Upper lobe of left lung (tissue), 6 donors: ENCODE measurements at regions not wholly inside any gene's neighbourhood (a gene's known extent, or its start where the extent isn't known, plus 50 kb on each side); places are given as distances from the start of the nearest gene placed in this dataset.

Experiments
- ATAC-seq, 2 donors: fragments of 200-7000 bp; cut with Tn5 transposase; one replicate each; pipeline ENCODE4 v1.9.1; 2022; ENCODE audit warnings: mild to moderate bottlenecking in 2 of 2, moderate library complexity in 2 of 2; ENCODE audit not compliant: low FRiP score in 2 of 2
- DNase-seq, 2 donors: peaks; one replicate each; pipeline ENCODE4 v3.0.0-alpha.2; 2019 to 2020
- H3K27ac ChIP-seq, 4 donors: fragments of 200-600 bp; sonication (generic); one replicate each; pipeline ENCODE4 v1.5.1; 2016 to 2019
- H3K27me3 ChIP-seq, 4 donors: fragments of 200-600 bp; sonication (generic); one replicate each; pipeline ENCODE4 v1.5.1; 2017 to 2019
- H3K36me3 ChIP-seq, 4 donors: fragments of 200-600 bp; sonication (generic); one replicate each; pipeline ENCODE4 v1.5.1; 2016 to 2019
- H3K4me1 ChIP-seq, 4 donors: fragments of 200-600 bp; sonication (generic); one replicate each; pipeline ENCODE4 v1.5.1; 2018 to 2019
- H3K4me3 ChIP-seq, 4 donors: fragments of 200-600 bp; sonication (generic); one replicate each; pipeline ENCODE4 v1.5.1; 2017 to 2019; ENCODE audit warnings: mild to moderate bottlenecking in 2 of 4, moderate library complexity in 1 of 4
- H3K9me3 ChIP-seq, 4 donors: fragments of 200-600 bp; sonication (generic); one replicate each; pipeline ENCODE4 v1.5.1; 2018 to 2019
- EP300 ChIP-seq, 4 donors: sonication (generic); formaldehyde crosslinking; IDR thresholded peaks; one replicate each; pipeline ENCODE4 v1.5.1; 2017; ENCODE audit warnings: antibody characterized with exemption in 4 of 4, control low read depth in 2 of 4
- POLR2A ChIP-seq, 4 donors: fragments of 450-650 bp; IDR thresholded peaks; one replicate each; pipeline ENCODE4 v1.5.1; 2016 to 2017; ENCODE audit warnings: antibody characterized with exemption in 4 of 4, mild to moderate bottlenecking in 2 of 4
- POLR2AphosphoS5 ChIP-seq, 2 donors: sonication (generic); formaldehyde crosslinking; IDR thresholded peaks; one replicate each; pipeline ENCODE4 v1.5.1; 2017; ENCODE audit warnings: antibody characterized with exemption in 2 of 2
- WGBS, 2 donors: methylation state at CpG; one replicate each; pipeline ENCODE4 v1.1.5; 2017 to 2018; 5-methylcytosine and 5-hydroxymethylcytosine counted together
- TF ChIP-seq, protein P1 (sequence below), 6 experiments: fragments of 450-650 bp in 4 of 6; fragments of 200-600 bp in 2 of 6; sonication (generic) in 2 of 6; IDR thresholded peaks; one replicate each; pipeline ENCODE4 v1.5.1; 2016 to 2019; ENCODE audit warnings: antibody characterized with exemption in 6 of 6
- donor health status: DM: no; HTN: no; CAD: no; lungs with moderate emphysema.
- donor health status: DM: no; HTN: yes; CAD: no; lungs with severe emphysema.

DNA sequence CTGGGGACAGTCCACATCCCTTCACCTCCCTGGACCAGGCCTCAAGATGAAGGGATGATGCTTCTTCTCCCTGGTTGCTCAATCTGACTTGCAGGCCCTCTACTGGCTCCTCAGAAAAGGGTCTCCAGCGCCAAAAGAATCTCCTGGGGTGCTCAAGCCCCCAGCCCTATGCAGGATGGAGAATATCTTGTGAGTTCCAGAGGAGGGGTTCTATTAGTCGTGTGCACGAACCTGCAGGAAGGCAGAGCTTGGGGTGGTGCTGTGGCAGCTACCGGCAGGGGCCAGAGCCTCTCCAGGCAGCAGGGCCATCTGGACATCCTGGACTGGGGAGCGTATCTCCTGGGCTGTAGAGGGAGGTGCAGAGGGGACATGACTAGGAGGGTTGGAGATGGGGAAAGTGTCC lies 1339.5 kb downstream of the BRD1 start:
- Histone ChIP-seq H3K27me3 (peaks cover 0 to 24% (median 12%) of the 10 kb centered on the region in 4 donors), H3K27ac (no peak overlapping the region), H3K9me3 (no peaks in the 10 kb centered on the region), H3K4me1 (peaks cover 0 to 26% (median 9%) of the 10 kb centered on the region in 4 donors), H3K4me3 (no peak overlapping the region), H3K36me3 (no peaks in the 10 kb centered on the region)
- TF ChIP-seq POLR2AphosphoS5 (IDR thresholded peaks at IDR 0.05) (no peak), EP300 (IDR thresholded peaks at IDR 0.05) (no peak), POLR2A (IDR thresholded peaks at IDR 0.05) (no peak)
- TF ChIP-seq, protein P1, sequence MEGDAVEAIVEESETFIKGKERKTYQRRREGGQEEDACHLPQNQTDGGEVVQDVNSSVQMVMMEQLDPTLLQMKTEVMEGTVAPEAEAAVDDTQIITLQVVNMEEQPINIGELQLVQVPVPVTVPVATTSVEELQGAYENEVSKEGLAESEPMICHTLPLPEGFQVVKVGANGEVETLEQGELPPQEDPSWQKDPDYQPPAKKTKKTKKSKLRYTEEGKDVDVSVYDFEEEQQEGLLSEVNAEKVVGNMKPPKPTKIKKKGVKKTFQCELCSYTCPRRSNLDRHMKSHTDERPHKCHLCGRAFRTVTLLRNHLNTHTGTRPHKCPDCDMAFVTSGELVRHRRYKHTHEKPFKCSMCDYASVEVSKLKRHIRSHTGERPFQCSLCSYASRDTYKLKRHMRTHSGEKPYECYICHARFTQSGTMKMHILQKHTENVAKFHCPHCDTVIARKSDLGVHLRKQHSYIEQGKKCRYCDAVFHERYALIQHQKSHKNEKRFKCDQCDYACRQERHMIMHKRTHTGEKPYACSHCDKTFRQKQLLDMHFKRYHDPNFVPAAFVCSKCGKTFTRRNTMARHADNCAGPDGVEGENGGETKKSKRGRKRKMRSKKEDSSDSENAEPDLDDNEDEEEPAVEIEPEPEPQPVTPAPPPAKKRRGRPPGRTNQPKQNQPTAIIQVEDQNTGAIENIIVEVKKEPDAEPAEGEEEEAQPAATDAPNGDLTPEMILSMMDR (IDR thresholded peaks at IDR 0.05): no peak
- WGBS, 2 donors: 50 to 59% methylated on average over 2 to 5 of the region's 5 CpGs
- DNase-seq (no peak), ATAC-seq (no peak)

DNA sequence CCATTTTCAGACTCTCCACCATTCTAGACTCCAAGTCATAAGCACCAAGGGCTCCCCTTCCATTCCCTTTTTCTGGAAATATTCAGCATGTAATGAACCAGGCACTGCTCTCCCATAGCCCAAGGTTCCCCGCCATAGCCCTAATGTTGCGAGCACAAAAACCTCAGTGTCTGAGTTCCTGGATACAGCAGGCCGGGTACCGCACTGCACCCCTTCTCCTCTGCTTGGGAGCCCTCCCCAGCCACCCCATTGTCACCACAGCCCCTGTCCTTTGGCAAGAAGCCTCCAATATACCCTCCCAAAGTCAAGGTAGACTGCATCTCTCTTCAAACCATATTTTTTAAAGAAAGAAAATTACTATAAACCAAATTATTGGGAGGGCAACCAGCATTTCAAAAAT lies 1341.1 kb downstream of the BRD1 start:
- WGBS, 2 donors: 90 to 98% methylated on average over 4 of the region's 4 CpGs
- Histone ChIP-seq H3K4me1 (peaks cover 0 to 25% (median 7%) of the 10 kb centered on the region in 4 donors), H3K27me3 (peaks cover 0 to 24% (median 12%) of the 10 kb centered on the region in 4 donors), H3K36me3 (no peaks in the 10 kb centered on the region), H3K27ac (no peak overlapping the region), H3K9me3 (no peaks in the 10 kb centered on the region), H3K4me3 (no peak overlapping the region)
- TF ChIP-seq EP300 (IDR thresholded peaks at IDR 0.05) (no peak), POLR2AphosphoS5 (IDR thresholded peaks at IDR 0.05) (no peak), POLR2A (IDR thresholded peaks at IDR 0.05) (no peak)
- TF ChIP-seq, protein P1 (IDR thresholded peaks at IDR 0.05): no peak
- DNase-seq (no peak), ATAC-seq (no peak)

DNA sequence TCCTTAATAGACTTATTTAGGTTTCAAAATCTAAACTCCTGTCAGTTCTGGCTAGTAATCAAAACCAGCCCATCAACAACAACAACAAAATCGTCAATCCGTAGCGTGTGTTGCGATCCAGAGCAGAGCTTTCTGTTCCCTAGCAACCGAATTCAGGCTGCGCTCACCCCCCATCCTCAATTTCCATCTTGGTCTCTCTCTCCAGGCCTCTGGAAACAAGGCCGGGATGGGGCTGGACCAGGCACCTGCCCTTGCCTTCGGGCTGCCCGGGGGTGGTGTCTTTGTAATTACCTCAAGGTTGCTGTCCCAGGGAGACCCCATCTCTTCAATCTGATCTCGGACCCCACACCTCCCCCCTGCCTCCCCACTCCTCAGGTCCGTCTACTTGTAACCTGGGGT lies 1341.5 kb downstream of the BRD1 start:
- Histone ChIP-seq H3K36me3 (no peaks in the 10 kb centered on the region), H3K9me3 (no peaks in the 10 kb centered on the region), H3K4me3 (no peak overlapping the region), H3K4me1 (peaks cover 0 to 21% (median 7%) of the 10 kb centered on the region in 4 donors), H3K27me3 (peaks cover 0 to 19% (median 12%) of the 10 kb centered on the region in 4 donors), H3K27ac (no peak overlapping the region)
- peak in 1 of 2 donors; percentile 6 for DNase-seq
- TF ChIP-seq EP300 (IDR thresholded peaks at IDR 0.05) (no peak), POLR2A (IDR thresholded peaks at IDR 0.05) (no peak), POLR2AphosphoS5 (IDR thresholded peaks at IDR 0.05) (no peak)
- TF ChIP-seq, protein P1 (IDR thresholded peaks at IDR 0.05): no peak
- ATAC-seq: no peak
- 71 to 73% methylated on average over 11 of the region's 11 CpGs for WGBS, 2 donors

DNA sequence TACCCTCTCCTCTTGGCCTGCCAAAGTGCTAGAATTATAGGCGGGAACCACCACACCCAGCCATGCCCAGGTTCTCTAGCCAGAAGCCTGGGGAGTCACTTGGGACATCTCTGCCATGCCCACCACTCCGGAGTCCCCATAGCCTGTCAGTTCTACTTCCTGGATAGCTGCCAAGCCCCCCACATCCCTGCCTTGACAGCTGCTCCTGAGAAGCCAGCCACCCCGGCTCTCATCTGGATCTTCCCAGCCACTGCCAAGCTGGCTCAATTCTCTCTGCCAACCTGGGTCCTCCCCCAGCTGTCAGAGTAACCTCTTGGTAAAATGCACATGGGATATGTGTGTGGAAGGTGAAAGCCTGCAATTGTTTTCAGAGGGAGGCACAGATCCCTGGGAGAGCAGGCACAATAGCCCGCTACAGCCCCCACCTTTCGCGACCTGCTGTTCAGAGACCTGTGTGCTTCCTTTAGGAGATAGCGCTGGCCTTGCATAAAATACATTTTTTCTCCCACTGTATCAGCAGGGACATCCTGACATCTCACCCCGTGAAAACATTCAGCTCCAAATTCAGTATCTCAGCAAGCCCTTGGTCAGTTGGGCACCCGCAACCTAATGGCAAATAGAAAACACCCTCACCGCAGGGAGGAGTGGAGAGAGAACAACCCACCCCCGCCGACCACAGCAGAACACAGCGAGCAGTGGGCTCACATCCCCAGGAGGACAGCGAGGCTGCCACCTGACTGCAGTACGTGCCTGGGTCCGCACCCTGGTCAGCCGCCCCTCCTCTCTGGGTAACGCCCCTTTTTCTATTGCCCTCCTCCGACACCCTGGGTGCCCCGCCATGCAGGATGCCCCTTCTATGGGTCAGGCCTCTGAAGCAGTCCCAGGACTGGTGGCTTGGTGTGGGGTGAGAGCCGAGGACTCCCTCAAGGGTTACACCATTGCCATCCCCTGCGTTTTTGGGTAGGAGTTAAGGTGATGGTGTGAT lies 1342.2 kb downstream of the BRD1 start:
- ATAC-seq (no peak), DNase-seq (peak in 1 of 2 donors; percentile 10)
- H3K36me3 ChIP-seq: no peaks in the 10 kb centered on the region
- peaks cover 0 to 13% (median 8%) of the 10 kb centered on the region in 4 donors for H3K27me3 ChIP-seq
- no peak overlapping the region for H3K4me3 ChIP-seq
- H3K9me3 ChIP-seq: no peaks in the 10 kb centered on the region
- H3K4me1 ChIP-seq: peaks cover 0 to 15% (median 7%) of the 10 kb centered on the region in 4 donors
- H3K27ac ChIP-seq: no peak overlapping the region
- WGBS, 2 donors: 63% methylated on average over 21 to 22 of the region's 22 CpGs
- TF ChIP-seq EP300 (IDR thresholded peaks at IDR 0.05): no peak
- TF ChIP-seq POLR2AphosphoS5 (IDR thresholded peaks at IDR 0.05): no peak
- no peak for TF ChIP-seq POLR2A (IDR thresholded peaks at IDR 0.05)
- TF ChIP-seq, protein P1 (IDR thresholded peaks at IDR 0.05): no peak
